K562 (cell line): ENCODE measurements at regions not wholly inside any gene's neighbourhood (a gene's known extent, or its start where the extent isn't known, plus 50 kb on each side); places are given as distances from the start of the nearest gene placed in this dataset.

Source experiments
- CBX3 ChIP-seq, 2 experiments: IDR thresholded peaks; 1 replicate in 1 of 2; 2 replicates in 1 of 2; pipeline ENCODE4 v1.6.1; 2012; ENCODE audit warnings: inconsistent platforms in 2 of 2, low read length in 2 of 2, borderline replicate concordance in 1 of 2, control low read depth in 1 of 2
- EHMT2 ChIP-seq: fragments of 450-650 bp; IDR thresholded peaks from 2 replicates; pipeline ENCODE4 v1.6.1; 2018; ENCODE audit warnings: antibody characterized with exemption
- POLR2G ChIP-seq: fragments of 200-400 bp; formaldehyde crosslinking; IDR thresholded peaks from 2 replicates; pipeline ENCODE4 v1.6.1; 2017; ENCODE audit warnings: low read depth, mild to moderate bottlenecking, antibody characterized with exemption, low read length, moderate library complexity
- ZBTB17 ChIP-seq: fragments of 450-650 bp; formaldehyde crosslinking; IDR thresholded peaks from 2 replicates; pipeline ENCODE4 v1.4.0; 2020; ENCODE audit warnings: mild to moderate bottlenecking
- ZFX ChIP-seq: sonication (generic); formaldehyde crosslinking; IDR thresholded peaks from 2 replicates; pipeline ENCODE4 v1.8.0; 2022; ENCODE audit warnings: mild to moderate bottlenecking, missing genetic modification reagents, moderate library complexity
- ZNF24 ChIP-seq: fragments of 450-650 bp; IDR thresholded peaks from 2 replicates; pipeline ENCODE4 v1.6.1; 2016
- ZNF586 ChIP-seq: fragments of 450-650 bp; formaldehyde crosslinking; conservative IDR thresholded peaks from 2 replicates; pipeline ENCODE4 v1.4.0; 2020; ENCODE audit warnings: mild to moderate bottlenecking, moderate library complexity
- TF ChIP-seq, protein P1 (sequence below), 3 experiments: IDR thresholded peaks in 2 of 3; conservative IDR thresholded peaks in 1 of 3; 2 replicates each; pipeline ENCODE4 v1.5.1; 2011 to 2012; ENCODE audit warnings: low read length in 3 of 3, mild to moderate bottlenecking in 3 of 3, control low read depth in 2 of 3, improper control_type of control experiment in 1 of 3, inconsistent platforms in 1 of 3, low read depth in 1 of 3, mixed read lengths in 1 of 3, moderate library complexity in 1 of 3; ENCODE audit not compliant: insufficient read depth in 2 of 3
- TF ChIP-seq, protein P2 (sequence below): sonication (generic); formaldehyde crosslinking; IDR thresholded peaks from 2 replicates; pipeline ENCODE4 v1.8.1; 2022; ENCODE audit warnings: missing genetic modification reagents
- TF ChIP-seq, protein P3 (sequence below): sonication (generic); formaldehyde crosslinking; IDR thresholded peaks from 2 replicates; pipeline ENCODE4 v1.8.0; 2022; ENCODE audit warnings: mild to moderate bottlenecking, missing genetic modification reagents
- TF ChIP-seq, protein P4 (sequence below): fragments of 200-600 bp; sonication (generic); IDR thresholded peaks from one replicate; pipeline ENCODE4 v1.6.1; 2012; ENCODE audit warnings: mild to moderate bottlenecking, low read depth, low read length, inconsistent platforms

DNA sequence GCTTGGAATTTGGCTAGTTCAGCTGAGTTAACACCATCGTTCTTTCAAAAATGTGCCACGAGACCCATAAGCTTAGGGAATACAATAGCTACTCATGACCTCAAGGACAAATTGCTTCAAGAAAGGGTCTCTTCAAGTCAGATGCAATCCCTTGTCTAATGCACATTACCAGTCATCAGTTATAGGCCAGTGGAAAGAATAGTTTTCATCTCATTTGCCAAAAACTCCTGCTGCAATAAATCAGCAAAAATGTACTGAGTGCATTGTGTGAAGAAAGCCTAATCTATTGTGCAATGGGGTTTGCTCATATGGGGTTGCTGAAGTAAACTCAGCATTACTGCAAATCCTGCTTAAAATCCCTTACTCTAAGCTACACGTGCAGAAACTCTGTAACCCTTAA is 208.3 kb upstream of the NBEA start:
- TF ChIP-seq, protein P1, sequence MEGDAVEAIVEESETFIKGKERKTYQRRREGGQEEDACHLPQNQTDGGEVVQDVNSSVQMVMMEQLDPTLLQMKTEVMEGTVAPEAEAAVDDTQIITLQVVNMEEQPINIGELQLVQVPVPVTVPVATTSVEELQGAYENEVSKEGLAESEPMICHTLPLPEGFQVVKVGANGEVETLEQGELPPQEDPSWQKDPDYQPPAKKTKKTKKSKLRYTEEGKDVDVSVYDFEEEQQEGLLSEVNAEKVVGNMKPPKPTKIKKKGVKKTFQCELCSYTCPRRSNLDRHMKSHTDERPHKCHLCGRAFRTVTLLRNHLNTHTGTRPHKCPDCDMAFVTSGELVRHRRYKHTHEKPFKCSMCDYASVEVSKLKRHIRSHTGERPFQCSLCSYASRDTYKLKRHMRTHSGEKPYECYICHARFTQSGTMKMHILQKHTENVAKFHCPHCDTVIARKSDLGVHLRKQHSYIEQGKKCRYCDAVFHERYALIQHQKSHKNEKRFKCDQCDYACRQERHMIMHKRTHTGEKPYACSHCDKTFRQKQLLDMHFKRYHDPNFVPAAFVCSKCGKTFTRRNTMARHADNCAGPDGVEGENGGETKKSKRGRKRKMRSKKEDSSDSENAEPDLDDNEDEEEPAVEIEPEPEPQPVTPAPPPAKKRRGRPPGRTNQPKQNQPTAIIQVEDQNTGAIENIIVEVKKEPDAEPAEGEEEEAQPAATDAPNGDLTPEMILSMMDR (IDR thresholded peaks at IDR 0.05 in 2 of 3, conservative IDR thresholded peaks at IDR 0.05 in 1 of 3; ENCODE audit: insufficient read depth in 2 of 3, low read depth in 1 of 3, low read length in 3 of 3): no peak
- no peak for TF ChIP-seq ZBTB17 (CRISPR knock-in tag)
- TF ChIP-seq, protein P2, sequence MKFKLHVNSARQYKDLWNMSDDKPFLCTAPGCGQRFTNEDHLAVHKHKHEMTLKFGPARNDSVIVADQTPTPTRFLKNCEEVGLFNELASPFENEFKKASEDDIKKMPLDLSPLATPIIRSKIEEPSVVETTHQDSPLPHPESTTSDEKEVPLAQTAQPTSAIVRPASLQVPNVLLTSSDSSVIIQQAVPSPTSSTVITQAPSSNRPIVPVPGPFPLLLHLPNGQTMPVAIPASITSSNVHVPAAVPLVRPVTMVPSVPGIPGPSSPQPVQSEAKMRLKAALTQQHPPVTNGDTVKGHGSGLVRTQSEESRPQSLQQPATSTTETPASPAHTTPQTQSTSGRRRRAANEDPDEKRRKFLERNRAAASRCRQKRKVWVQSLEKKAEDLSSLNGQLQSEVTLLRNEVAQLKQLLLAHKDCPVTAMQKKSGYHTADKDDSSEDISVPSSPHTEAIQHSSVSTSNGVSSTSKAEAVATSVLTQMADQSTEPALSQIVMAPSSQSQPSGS (CRISPR knock-in tag): no peak
- TF ChIP-seq EHMT2: no peak
- no peak for TF ChIP-seq ZFX (CRISPR knock-in tag)
- TF ChIP-seq ZNF24: no peak
- no peak for TF ChIP-seq CBX3 (IDR thresholded peaks at IDR 0.05; ENCODE audit: borderline replicate concordance in 1 of 2, low read length in 2 of 2)
- no peak for TF ChIP-seq ZNF586 (CRISPR knock-in tag)
- TF ChIP-seq, protein P3, sequence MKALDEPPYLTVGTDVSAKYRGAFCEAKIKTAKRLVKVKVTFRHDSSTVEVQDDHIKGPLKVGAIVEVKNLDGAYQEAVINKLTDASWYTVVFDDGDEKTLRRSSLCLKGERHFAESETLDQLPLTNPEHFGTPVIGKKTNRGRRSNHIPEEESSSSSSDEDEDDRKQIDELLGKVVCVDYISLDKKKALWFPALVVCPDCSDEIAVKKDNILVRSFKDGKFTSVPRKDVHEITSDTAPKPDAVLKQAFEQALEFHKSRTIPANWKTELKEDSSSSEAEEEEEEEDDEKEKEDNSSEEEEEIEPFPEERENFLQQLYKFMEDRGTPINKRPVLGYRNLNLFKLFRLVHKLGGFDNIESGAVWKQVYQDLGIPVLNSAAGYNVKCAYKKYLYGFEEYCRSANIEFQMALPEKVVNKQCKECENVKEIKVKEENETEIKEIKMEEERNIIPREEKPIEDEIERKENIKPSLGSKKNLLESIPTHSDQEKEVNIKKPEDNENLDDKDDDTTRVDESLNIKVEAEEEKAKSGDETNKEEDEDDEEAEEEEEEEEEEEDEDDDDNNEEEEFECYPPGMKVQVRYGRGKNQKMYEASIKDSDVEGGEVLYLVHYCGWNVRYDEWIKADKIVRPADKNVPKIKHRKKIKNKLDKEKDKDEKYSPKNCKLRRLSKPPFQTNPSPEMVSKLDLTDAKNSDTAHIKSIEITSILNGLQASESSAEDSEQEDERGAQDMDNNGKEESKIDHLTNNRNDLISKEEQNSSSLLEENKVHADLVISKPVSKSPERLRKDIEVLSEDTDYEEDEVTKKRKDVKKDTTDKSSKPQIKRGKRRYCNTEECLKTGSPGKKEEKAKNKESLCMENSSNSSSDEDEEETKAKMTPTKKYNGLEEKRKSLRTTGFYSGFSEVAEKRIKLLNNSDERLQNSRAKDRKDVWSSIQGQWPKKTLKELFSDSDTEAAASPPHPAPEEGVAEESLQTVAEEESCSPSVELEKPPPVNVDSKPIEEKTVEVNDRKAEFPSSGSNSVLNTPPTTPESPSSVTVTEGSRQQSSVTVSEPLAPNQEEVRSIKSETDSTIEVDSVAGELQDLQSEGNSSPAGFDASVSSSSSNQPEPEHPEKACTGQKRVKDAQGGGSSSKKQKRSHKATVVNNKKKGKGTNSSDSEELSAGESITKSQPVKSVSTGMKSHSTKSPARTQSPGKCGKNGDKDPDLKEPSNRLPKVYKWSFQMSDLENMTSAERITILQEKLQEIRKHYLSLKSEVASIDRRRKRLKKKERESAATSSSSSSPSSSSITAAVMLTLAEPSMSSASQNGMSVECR: no peak
- TF ChIP-seq, protein P4, sequence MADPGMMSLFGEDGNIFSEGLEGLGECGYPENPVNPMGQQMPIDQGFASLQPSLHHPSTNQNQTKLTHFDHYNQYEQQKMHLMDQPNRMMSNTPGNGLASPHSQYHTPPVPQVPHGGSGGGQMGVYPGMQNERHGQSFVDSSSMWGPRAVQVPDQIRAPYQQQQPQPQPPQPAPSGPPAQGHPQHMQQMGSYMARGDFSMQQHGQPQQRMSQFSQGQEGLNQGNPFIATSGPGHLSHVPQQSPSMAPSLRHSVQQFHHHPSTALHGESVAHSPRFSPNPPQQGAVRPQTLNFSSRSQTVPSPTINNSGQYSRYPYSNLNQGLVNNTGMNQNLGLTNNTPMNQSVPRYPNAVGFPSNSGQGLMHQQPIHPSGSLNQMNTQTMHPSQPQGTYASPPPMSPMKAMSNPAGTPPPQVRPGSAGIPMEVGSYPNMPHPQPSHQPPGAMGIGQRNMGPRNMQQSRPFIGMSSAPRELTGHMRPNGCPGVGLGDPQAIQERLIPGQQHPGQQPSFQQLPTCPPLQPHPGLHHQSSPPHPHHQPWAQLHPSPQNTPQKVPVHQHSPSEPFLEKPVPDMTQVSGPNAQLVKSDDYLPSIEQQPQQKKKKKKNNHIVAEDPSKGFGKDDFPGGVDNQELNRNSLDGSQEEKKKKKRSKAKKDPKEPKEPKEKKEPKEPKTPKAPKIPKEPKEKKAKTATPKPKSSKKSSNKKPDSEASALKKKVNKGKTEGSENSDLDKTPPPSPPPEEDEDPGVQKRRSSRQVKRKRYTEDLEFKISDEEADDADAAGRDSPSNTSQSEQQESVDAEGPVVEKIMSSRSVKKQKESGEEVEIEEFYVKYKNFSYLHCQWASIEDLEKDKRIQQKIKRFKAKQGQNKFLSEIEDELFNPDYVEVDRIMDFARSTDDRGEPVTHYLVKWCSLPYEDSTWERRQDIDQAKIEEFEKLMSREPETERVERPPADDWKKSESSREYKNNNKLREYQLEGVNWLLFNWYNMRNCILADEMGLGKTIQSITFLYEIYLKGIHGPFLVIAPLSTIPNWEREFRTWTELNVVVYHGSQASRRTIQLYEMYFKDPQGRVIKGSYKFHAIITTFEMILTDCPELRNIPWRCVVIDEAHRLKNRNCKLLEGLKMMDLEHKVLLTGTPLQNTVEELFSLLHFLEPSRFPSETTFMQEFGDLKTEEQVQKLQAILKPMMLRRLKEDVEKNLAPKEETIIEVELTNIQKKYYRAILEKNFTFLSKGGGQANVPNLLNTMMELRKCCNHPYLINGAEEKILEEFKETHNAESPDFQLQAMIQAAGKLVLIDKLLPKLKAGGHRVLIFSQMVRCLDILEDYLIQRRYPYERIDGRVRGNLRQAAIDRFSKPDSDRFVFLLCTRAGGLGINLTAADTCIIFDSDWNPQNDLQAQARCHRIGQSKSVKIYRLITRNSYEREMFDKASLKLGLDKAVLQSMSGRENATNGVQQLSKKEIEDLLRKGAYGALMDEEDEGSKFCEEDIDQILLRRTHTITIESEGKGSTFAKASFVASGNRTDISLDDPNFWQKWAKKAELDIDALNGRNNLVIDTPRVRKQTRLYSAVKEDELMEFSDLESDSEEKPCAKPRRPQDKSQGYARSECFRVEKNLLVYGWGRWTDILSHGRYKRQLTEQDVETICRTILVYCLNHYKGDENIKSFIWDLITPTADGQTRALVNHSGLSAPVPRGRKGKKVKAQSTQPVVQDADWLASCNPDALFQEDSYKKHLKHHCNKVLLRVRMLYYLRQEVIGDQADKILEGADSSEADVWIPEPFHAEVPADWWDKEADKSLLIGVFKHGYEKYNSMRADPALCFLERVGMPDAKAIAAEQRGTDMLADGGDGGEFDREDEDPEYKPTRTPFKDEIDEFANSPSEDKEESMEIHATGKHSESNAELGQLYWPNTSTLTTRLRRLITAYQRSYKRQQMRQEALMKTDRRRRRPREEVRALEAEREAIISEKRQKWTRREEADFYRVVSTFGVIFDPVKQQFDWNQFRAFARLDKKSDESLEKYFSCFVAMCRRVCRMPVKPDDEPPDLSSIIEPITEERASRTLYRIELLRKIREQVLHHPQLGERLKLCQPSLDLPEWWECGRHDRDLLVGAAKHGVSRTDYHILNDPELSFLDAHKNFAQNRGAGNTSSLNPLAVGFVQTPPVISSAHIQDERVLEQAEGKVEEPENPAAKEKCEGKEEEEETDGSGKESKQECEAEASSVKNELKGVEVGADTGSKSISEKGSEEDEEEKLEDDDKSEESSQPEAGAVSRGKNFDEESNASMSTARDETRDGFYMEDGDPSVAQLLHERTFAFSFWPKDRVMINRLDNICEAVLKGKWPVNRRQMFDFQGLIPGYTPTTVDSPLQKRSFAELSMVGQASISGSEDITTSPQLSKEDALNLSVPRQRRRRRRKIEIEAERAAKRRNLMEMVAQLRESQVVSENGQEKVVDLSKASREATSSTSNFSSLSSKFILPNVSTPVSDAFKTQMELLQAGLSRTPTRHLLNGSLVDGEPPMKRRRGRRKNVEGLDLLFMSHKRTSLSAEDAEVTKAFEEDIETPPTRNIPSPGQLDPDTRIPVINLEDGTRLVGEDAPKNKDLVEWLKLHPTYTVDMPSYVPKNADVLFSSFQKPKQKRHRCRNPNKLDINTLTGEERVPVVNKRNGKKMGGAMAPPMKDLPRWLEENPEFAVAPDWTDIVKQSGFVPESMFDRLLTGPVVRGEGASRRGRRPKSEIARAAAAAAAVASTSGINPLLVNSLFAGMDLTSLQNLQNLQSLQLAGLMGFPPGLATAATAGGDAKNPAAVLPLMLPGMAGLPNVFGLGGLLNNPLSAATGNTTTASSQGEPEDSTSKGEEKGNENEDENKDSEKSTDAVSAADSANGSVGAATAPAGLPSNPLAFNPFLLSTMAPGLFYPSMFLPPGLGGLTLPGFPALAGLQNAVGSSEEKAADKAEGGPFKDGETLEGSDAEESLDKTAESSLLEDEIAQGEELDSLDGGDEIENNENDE: no peak
- no peak for TF ChIP-seq POLR2G
